Ishikawa (cell line): ENCODE measurements at regions not wholly inside any gene's neighbourhood (a gene's known extent, or its start where the extent isn't known, plus 50 kb on each side); places are given as distances from the start of the nearest gene placed in this dataset.

Experiments
- CEBPB ChIP-seq: IDR thresholded peaks from 2 replicates; pipeline ENCODE4 v1.6.1; 2012
- CREB1 ChIP-seq: IDR thresholded peaks from 2 replicates; pipeline ENCODE4 v1.6.1; 2012; ENCODE audit warnings: low read depth
- EGR1 ChIP-seq: IDR thresholded peaks from 2 replicates; pipeline ENCODE4 v1.6.1; 2012
- EP300 ChIP-seq: IDR thresholded peaks from 2 replicates; pipeline ENCODE4 v1.6.1; 2012; ENCODE audit warnings: borderline replicate concordance
- FOXM1 ChIP-seq: IDR thresholded peaks from 2 replicates; pipeline ENCODE4 v1.6.1; 2012; ENCODE audit warnings: low read depth, borderline replicate concordance
- MAX ChIP-seq: IDR thresholded peaks from 2 replicates; pipeline ENCODE4 v1.6.1; 2012
- NFIC ChIP-seq: IDR thresholded peaks from 2 replicates; pipeline ENCODE4 v1.6.1; 2012
- RAD21 ChIP-seq: IDR thresholded peaks from 2 replicates; pipeline ENCODE4 v1.6.1; 2012; ENCODE audit warnings: low read depth
- TAF1 ChIP-seq: IDR thresholded peaks from 2 replicates; pipeline ENCODE4 v1.6.1; 2012; ENCODE audit warnings: low read depth, mild to moderate bottlenecking
- TCF12 ChIP-seq: IDR thresholded peaks from 2 replicates; pipeline ENCODE4 v1.6.1; 2012; ENCODE audit warnings: low read depth
- TEAD4 ChIP-seq: IDR thresholded peaks from 2 replicates; pipeline ENCODE4 v1.6.1; 2012
- USF1 ChIP-seq: IDR thresholded peaks from 2 replicates; pipeline ENCODE4 v1.6.1; 2012
- YY1 ChIP-seq: IDR thresholded peaks from 2 replicates; pipeline ENCODE4 v1.6.1; 2012; ENCODE audit warnings: low read depth
- ZBTB7A ChIP-seq: IDR thresholded peaks from 2 replicates; pipeline ENCODE4 v1.6.1; 2012; ENCODE audit warnings: low read depth
- TF ChIP-seq, protein P1 (sequence below): IDR thresholded peaks from 2 replicates; pipeline ENCODE4 v1.6.1; 2012; ENCODE audit warnings: low read depth, mild to moderate bottlenecking

DNA sequence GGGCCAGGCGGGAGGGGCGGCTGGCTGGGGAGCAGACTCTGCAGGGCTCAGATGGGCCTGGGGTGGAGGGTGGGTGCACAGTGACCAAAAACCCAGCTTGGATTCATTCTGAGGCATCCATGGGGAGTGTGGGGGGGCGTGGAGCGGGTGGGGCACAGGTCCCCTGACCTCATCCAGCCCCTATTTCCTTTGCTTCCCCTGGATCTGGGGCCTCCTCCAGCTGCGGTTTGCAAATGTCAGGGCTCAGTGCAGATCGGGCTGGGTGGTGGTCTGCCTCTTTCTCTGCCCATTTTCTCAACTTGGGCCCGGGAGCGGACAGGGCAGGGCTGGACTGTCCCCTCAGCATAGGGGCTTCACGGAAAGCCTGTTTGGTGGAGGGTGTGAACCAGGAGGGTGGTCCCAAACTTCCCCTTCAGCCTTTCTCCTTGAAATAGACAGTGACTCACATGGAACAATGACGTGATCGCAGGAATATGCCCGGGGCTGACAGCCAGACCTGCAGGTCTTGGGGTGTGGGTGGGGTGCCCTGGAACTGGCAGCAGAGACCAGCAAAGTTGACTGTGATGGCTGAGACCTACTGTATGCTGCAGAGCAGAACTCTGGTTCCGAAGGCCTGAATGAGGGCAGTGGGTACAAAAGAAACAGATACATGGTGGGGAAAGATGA, 72.9 kb upstream of the PODXL start:
- no peak for TF ChIP-seq EP300
- no peak for TF ChIP-seq ZBTB7A
- no peak for TF ChIP-seq FOXM1

DNA sequence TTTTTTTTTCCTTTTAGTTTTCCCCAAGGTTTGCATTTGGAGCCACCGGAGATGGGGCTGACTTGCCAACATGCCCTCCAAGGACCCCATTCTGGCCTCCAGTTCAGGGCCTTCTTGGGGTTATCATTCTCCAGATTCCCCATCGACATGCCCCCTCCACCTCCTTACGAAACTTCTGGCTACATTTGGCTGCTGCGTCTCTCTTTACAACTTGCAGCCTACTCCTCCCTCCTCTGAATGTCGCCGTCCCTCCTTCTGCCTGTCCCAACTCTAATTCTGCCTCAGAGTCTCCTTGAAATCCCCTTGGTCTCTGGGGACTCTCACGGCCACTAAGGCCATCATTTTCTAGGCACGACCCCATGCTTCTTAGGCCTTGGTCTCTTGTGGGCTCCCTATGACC, 72.2 kb upstream of the PODXL start:
- TF ChIP-seq TEAD4 (no peak), YY1 (no peak), TCF12 (no peak), TAF1 (no peak), CREB1 (no peak), USF1 (no peak), CEBPB (no peak), EGR1 (no peak), RAD21 (no peak), NFIC (no peak), FOXM1 (no peak), MAX (no peak)
- TF ChIP-seq, protein P1, sequence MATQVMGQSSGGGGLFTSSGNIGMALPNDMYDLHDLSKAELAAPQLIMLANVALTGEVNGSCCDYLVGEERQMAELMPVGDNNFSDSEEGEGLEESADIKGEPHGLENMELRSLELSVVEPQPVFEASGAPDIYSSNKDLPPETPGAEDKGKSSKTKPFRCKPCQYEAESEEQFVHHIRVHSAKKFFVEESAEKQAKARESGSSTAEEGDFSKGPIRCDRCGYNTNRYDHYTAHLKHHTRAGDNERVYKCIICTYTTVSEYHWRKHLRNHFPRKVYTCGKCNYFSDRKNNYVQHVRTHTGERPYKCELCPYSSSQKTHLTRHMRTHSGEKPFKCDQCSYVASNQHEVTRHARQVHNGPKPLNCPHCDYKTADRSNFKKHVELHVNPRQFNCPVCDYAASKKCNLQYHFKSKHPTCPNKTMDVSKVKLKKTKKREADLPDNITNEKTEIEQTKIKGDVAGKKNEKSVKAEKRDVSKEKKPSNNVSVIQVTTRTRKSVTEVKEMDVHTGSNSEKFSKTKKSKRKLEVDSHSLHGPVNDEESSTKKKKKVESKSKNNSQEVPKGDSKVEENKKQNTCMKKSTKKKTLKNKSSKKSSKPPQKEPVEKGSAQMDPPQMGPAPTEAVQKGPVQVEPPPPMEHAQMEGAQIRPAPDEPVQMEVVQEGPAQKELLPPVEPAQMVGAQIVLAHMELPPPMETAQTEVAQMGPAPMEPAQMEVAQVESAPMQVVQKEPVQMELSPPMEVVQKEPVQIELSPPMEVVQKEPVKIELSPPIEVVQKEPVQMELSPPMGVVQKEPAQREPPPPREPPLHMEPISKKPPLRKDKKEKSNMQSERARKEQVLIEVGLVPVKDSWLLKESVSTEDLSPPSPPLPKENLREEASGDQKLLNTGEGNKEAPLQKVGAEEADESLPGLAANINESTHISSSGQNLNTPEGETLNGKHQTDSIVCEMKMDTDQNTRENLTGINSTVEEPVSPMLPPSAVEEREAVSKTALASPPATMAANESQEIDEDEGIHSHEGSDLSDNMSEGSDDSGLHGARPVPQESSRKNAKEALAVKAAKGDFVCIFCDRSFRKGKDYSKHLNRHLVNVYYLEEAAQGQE: no peak

DNA sequence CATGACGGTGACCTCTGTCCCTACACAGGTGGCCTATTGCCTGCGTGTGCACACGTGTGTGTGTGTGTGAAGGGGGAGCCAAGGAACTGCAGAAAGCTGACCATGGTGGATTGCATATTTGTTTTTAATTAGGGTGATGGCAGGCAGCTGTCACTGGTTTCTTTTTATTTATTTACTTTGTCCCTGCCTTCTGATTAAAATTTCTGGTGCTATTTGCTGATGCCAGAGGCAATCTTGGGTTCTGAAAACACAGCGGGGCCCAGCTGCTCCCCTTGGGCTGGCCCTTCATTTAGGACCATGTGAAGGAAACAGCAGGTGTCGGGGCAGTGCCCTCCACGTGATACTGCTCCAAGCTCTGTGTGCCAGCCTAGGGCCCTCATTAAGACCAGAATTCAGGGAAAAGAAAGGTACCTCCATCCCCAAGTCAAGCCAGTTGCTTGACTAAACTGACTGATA, 71.3 kb upstream of the PODXL start:
- TF ChIP-seq TEAD4 (no peak), NFIC (no peak), EP300 (no peak), TCF12 (no peak), MAX (no peak), EGR1 (no peak), FOXM1 (no peak), RAD21 (no peak), YY1 (no peak), ZBTB7A (no peak), USF1 (no peak)
- TF ChIP-seq, protein P1: no peak

DNA sequence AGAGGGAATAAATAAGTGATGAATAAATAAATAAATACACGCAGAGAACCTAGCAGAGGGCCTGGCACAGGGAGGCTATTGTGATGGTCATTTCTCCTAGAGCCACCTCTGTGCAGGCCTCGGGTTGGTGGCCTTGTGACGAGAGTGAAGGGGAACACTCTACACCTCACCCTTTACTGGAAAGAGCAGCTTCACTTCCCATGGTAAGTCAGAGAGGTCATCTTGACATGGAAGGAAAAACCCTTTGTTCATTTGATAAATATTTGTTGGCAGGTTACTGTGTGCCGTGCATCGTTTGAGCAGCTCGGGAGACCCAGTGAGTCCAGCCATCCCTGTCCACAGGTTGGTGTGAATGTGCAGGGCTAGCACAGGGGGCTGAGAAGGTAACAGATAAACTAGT, 70.2 kb upstream of the PODXL start:
- TF ChIP-seq YY1 (no peak), RAD21 (no peak), MAX (no peak), NFIC (no peak), USF1 (no peak), TCF12 (no peak), ZBTB7A (no peak)

GRCh38 chr7:131625817-131626372, 69.5 kb upstream of the PODXL start:
- no peak for TF ChIP-seq YY1
- no peak for TF ChIP-seq USF1
- TF ChIP-seq TCF12: no peak
- TF ChIP-seq TAF1: no peak
- TF ChIP-seq, protein P1: no peak
- TF ChIP-seq CREB1: no peak
- no peak for TF ChIP-seq NFIC
- no peak for TF ChIP-seq ZBTB7A
- TF ChIP-seq CEBPB: no peak
- no peak for TF ChIP-seq MAX
- no peak for TF ChIP-seq TEAD4
- TF ChIP-seq FOXM1: no peak
- no peak for TF ChIP-seq RAD21
- no peak for TF ChIP-seq EGR1
- TF ChIP-seq EP300: no peak
